Glutamatergic neuron (in vitro differentiated cells): ENCODE measurements at regions not wholly inside any gene's neighbourhood (a gene's known extent, or its start where the extent isn't known, plus 50 kb on each side); places are given as distances from the start of the nearest gene placed in this dataset.
"Not testable (repeated sequence)": the region's sequence is repeated elsewhere in the genome, so short reads cannot be mapped to it uniquely, and the experiment has no call there.

Experiments used
- DNase-seq: peaks from one replicate; pipeline ENCODE4 v3.0.0; 2022
- H3K27ac Mint-ChIP-seq: one replicate; pipeline ENCODE4 v1.8.0; 2020; ENCODE audit warnings: mild to moderate bottlenecking, mixed read lengths, inconsistent platforms; ENCODE audit not compliant: unreplicated experiment
- H3K27me3 Mint-ChIP-seq: one replicate; pipeline ENCODE4 v1.8.0; 2020; ENCODE audit warnings: mild to moderate bottlenecking, moderate library complexity, mixed read lengths, inconsistent platforms; ENCODE audit not compliant: unreplicated experiment
- H3K36me3 Mint-ChIP-seq: one replicate; pipeline ENCODE4 v1.8.0; 2020; ENCODE audit warnings: mild to moderate bottlenecking, mixed read lengths, inconsistent platforms; ENCODE audit not compliant: unreplicated experiment
- H3K4me1 Mint-ChIP-seq: one replicate; pipeline ENCODE4 v1.8.0; 2020; ENCODE audit warnings: mild to moderate bottlenecking, low read depth, mixed read lengths, inconsistent platforms; ENCODE audit not compliant: unreplicated experiment
- H3K4me3 Mint-ChIP-seq: one replicate; pipeline ENCODE4 v1.8.0; 2020; ENCODE audit warnings: mild to moderate bottlenecking, mixed read lengths, inconsistent platforms; ENCODE audit not compliant: unreplicated experiment
- H3K9me3 Mint-ChIP-seq: one replicate; pipeline ENCODE4 v1.8.0; 2020; ENCODE audit warnings: mild to moderate bottlenecking, moderate library complexity, mixed read lengths, inconsistent platforms; ENCODE audit not compliant: unreplicated experiment
- CTCF ChIP-seq: fragments of 200-600 bp; sonication (generic); IDR thresholded peaks from one replicate; pipeline ENCODE4 v1.5.0; 2021; ENCODE audit not compliant: partially characterized antibody, unreplicated experiment

- Mint-ChIP-seq H3K4me1 (no peaks in the 10 kb centered on the region), H3K27me3 (no peaks in the 10 kb centered on the region), H3K36me3 (peaks cover 8% of the 10 kb centered on the region), H3K4me3 (no peak overlapping the region), H3K27ac (no peak overlapping the region), H3K9me3 (peaks cover 3% of the 10 kb centered on the region)
- no peak for TF ChIP-seq CTCF
- DNase-seq: no peak
Measured at GRCh38 chr13:48831248-48831647, 144.5 kb upstream of the FNDC3A start.

DNA sequence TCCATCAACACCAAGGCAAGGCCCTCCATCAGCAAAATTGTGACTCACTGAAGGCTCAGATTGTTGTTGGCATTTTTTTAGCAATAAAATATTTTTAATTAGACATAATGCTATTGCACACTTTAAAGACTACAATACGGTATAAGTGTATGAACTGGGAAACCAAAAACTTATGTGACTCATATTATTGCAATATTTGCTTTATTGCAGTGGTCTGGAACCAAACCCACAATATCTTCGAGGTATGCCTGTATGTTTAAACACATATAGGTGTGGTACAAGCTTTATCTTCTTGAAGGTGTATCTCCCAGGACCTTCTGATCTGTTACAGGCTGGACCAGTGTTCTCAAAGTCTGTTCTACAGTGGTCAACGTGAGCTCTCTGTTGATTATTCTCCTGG, 142.3 kb upstream of the FNDC3A start:
- Mint-ChIP-seq H3K9me3 (peaks cover 3% of the 10 kb centered on the region), H3K4me3 (no peak overlapping the region), H3K4me1 (no peaks in the 10 kb centered on the region), H3K27me3 (no peaks in the 10 kb centered on the region), H3K36me3 (no peaks in the 10 kb centered on the region), H3K27ac (no peak overlapping the region)
- no peak for TF ChIP-seq CTCF
- no peak for DNase-seq

- H3K4me1 Mint-ChIP-seq, H3K36me3 Mint-ChIP-seq, DNase-seq, H3K4me3 Mint-ChIP-seq, H3K9me3 Mint-ChIP-seq, H3K27ac Mint-ChIP-seq, H3K27me3 Mint-ChIP-seq: not testable (repeated sequence)
Measured at GRCh38 chr13:48835326-48835725, 140.4 kb upstream of the FNDC3A start.

DNA sequence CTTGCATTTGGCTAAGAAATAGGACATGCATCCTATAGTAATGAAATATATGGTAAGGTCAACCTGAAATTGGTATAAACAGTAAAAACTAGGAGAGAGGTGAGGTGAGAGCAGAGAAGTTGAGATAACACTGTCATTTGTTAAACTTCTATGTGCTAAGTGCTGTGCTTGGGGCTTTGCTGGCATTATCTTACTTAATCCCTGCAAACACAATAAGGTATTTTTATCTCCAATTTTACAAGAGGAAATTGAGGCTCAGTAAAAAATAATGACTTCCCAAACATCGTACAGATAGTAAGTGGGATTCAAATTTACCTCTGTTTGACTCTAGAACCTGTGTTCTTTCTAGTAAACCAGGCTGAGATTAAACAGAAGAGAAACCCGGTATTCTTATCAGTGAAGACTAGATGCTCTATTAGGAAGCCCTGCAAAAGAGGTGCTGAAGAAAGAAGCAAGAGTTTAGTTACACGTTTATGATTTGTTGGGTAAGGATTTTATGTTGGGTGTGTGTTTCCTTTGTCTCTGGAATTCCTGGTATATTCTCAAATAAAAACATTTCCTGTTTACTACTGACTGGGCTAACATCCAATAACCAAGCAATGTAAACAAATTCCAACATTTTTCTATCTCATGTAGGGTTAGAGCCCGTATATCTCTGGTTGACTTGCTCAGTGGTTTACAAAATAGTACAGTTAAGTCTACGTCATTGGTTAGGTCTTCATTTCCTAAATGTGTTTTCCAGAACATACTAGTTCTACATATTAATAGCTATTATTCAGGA, 137.3 kb upstream of the FNDC3A start:
- no peaks in the 10 kb centered on the region for H3K9me3 Mint-ChIP-seq

GRCh38 chr13:48839171-48839570, 136.5 kb upstream of the FNDC3A start:
- Mint-ChIP-seq H3K4me1 (peaks cover 13% of the 10 kb centered on the region), H3K9me3 (no peaks in the 10 kb centered on the region), H3K27me3 (no peaks in the 10 kb centered on the region), H3K4me3 (no peak overlapping the region), H3K27ac (no peak overlapping the region), H3K36me3 (no peaks in the 10 kb centered on the region)
- no peak for TF ChIP-seq CTCF
- no peak for DNase-seq

More for the DNA sequence above, 137.3 kb upstream of the FNDC3A start:
- no peak for DNase-seq
- Mint-ChIP-seq H3K36me3 (no peaks in the 10 kb centered on the region), H3K27me3 (no peaks in the 10 kb centered on the region), H3K4me1 (peaks cover 10% of the 10 kb centered on the region), H3K27ac (no peak overlapping the region), H3K4me3 (no peak overlapping the region)
- no peak for TF ChIP-seq CTCF
